ENCODE measurements at regions not wholly inside any gene's neighbourhood (a gene's known extent, or its start where the extent isn't known, plus 50 kb on each side); places are given as distances from the start of the nearest gene placed in this dataset.
"Not testable (repeated sequence)": the region's sequence is repeated elsewhere in the genome, so short reads cannot be mapped to it uniquely, and the experiment has no call there.

- DNase-seq (ENCODE audit: low read depth) (no peak), FAIRE-seq (no peak)
- Histone ChIP-seq H3K36me3 (ENCODE audit: control insufficient read depth, insufficient read depth, low read length) (no peaks in the 10 kb centered on the region), H3K4me3 (ENCODE audit: low read depth, low read length) (no peak overlapping the region), H3K27me3 (ENCODE audit: control insufficient read depth, insufficient read depth, low read length) (no peaks in the 10 kb centered on the region)
- no peak for TF ChIP-seq CTCF (IDR thresholded peaks at IDR 0.05; ENCODE audit: insufficient read depth, low read length, severe bottlenecking)
Observed at GRCh38 chr13:69619651-69620050, 488.0 kb upstream of the ATXN8OS start.

- DNase-seq (ENCODE audit: low read depth) (no peak), FAIRE-seq (no peak)
- Histone ChIP-seq H3K27me3 (ENCODE audit: control insufficient read depth, insufficient read depth, low read length) (no peaks in the 10 kb centered on the region), H3K36me3 (ENCODE audit: control insufficient read depth, insufficient read depth, low read length) (no peaks in the 10 kb centered on the region), H3K4me3 (ENCODE audit: low read depth, low read length) (no peak overlapping the region)
- TF ChIP-seq CTCF (IDR thresholded peaks at IDR 0.05; ENCODE audit: insufficient read depth, low read length, severe bottlenecking) = no peak
Observed at GRCh38 chr13:69618838-69619237, 488.8 kb upstream of the ATXN8OS start.

- DNase-seq (ENCODE audit: low read depth) = no peak
- no peak for TF ChIP-seq CTCF (IDR thresholded peaks at IDR 0.05; ENCODE audit: insufficient read depth, low read length, severe bottlenecking)
- Histone ChIP-seq H3K36me3 (ENCODE audit: control insufficient read depth, insufficient read depth, low read length) (no peaks in the 10 kb centered on the region), H3K4me3 (ENCODE audit: low read depth, low read length) (no peak overlapping the region), H3K27me3 (ENCODE audit: control insufficient read depth, insufficient read depth, low read length) (no peaks in the 10 kb centered on the region)
- no peak for FAIRE-seq
Observed at GRCh38 chr13:69618393-69618792, 489.2 kb upstream of the ATXN8OS start.

GRCh38 chr13:69617587-69617986 is 490.0 kb upstream of the ATXN8OS start:
- Histone ChIP-seq H3K27me3 (ENCODE audit: control insufficient read depth, insufficient read depth, low read length) (no peaks in the 10 kb centered on the region), H3K36me3 (ENCODE audit: control insufficient read depth, insufficient read depth, low read length) (no peaks in the 10 kb centered on the region), H3K4me3 (ENCODE audit: low read depth, low read length) (no peak overlapping the region)
- TF ChIP-seq CTCF (IDR thresholded peaks at IDR 0.05; ENCODE audit: insufficient read depth, low read length, severe bottlenecking) = no peak
- DNase-seq (ENCODE audit: low read depth) (no peak), FAIRE-seq (no peak)

- DNase-seq (ENCODE audit: low read depth) = no peak
- no peak for FAIRE-seq
- TF ChIP-seq CTCF (IDR thresholded peaks at IDR 0.05; ENCODE audit: insufficient read depth, low read length, severe bottlenecking) = no peak
- Histone ChIP-seq H3K27me3 (ENCODE audit: control insufficient read depth, insufficient read depth, low read length) (no peaks in the 10 kb centered on the region), H3K4me3 (ENCODE audit: low read depth, low read length) (no peak overlapping the region), H3K36me3 (ENCODE audit: control insufficient read depth, insufficient read depth, low read length) (no peaks in the 10 kb centered on the region)
Observed at GRCh38 chr13:69616396-69616795, 491.2 kb upstream of the ATXN8OS start.

- not testable (repeated sequence) for DNase-seq (ENCODE audit: low read depth); FAIRE-seq; H3K27me3 ChIP-seq (ENCODE audit: control insufficient read depth, insufficient read depth, low read length); H3K36me3 ChIP-seq (ENCODE audit: control insufficient read depth, insufficient read depth, low read length); H3K4me3 ChIP-seq (ENCODE audit: low read depth, low read length)
Observed at GRCh38 chr13:69615055-69615454, 492.6 kb upstream of the ATXN8OS start.
